ENCODE measurements at regions not wholly inside any gene's neighbourhood (a gene's known extent, or its start where the extent isn't known, plus 50 kb on each side); places are given as distances from the start of the nearest gene placed in this dataset.
"Not testable (repeated sequence)": the region's sequence is repeated elsewhere in the genome, so short reads cannot be mapped to it uniquely, and the experiment has no call there.

- TF ChIP-seq SNAI2, RARB (CRISPR knock-in tag; IDR thresholded peaks at IDR 0.05): not testable (repeated sequence)
- TF ChIP-seq, protein P1, sequence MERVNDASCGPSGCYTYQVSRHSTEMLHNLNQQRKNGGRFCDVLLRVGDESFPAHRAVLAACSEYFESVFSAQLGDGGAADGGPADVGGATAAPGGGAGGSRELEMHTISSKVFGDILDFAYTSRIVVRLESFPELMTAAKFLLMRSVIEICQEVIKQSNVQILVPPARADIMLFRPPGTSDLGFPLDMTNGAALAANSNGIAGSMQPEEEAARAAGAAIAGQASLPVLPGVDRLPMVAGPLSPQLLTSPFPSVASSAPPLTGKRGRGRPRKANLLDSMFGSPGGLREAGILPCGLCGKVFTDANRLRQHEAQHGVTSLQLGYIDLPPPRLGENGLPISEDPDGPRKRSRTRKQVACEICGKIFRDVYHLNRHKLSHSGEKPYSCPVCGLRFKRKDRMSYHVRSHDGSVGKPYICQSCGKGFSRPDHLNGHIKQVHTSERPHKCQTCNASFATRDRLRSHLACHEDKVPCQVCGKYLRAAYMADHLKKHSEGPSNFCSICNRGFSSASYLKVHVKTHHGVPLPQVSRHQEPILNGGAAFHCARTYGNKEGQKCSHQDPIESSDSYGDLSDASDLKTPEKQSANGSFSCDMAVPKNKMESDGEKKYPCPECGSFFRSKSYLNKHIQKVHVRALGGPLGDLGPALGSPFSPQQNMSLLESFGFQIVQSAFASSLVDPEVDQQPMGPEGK (CRISPR knock-in tag; IDR thresholded peaks at IDR 0.05; ENCODE audit: borderline replicate concordance) = not testable (repeated sequence)
These were observed 589.0 kb upstream of the DEFB115 start for GRCh38 chr20:30668418-30668817.
